Liver (tissue), 8 donors: ENCODE measurements at regions not wholly inside any gene's neighbourhood (a gene's known extent, or its start where the extent isn't known, plus 50 kb on each side); places are given as distances from the start of the nearest gene placed in this dataset.

Source experiments
- DNase-seq: peaks from one replicate; pipeline ENCODE4 v3.0.0-alpha.2; 2017; ENCODE audit warnings: low spot score
- H3K27ac ChIP-seq, 2 donors: one replicate each; pipeline ENCODE4 v1.7.0; 2013; ENCODE audit warnings: inconsistent platforms in 2 of 2, low read length in 2 of 2, control low read depth in 1 of 2, low read depth in 1 of 2, mild to moderate bottlenecking in 1 of 2
- H3K27me3 ChIP-seq, 4 donors: one replicate each; pipeline versions ENCODE4 v1.6.1 to v1.7.0; 2013; ENCODE audit warnings: low read length in 3 of 4, inconsistent platforms in 1 of 4, mild to moderate bottlenecking in 1 of 4, moderate library complexity in 1 of 4; ENCODE audit not compliant: control insufficient read depth in 4 of 4, insufficient read depth in 4 of 4
- H3K36me3 ChIP-seq, 4 donors: one replicate each; pipeline versions ENCODE4 v1.6.1 to v1.7.0; 2013; ENCODE audit warnings: low read length in 3 of 4, mild to moderate bottlenecking in 3 of 4, low read depth in 1 of 4, moderate library complexity in 1 of 4; ENCODE audit not compliant: control insufficient read depth in 4 of 4, insufficient read depth in 3 of 4
- H3K4me1 ChIP-seq, 4 donors: one replicate each; pipeline versions ENCODE4 v1.6.1 to v1.7.0; 2013; ENCODE audit warnings: low read length in 3 of 4, mild to moderate bottlenecking in 3 of 4, moderate library complexity in 1 of 4; ENCODE audit not compliant: control insufficient read depth in 4 of 4, insufficient read depth in 4 of 4
- H3K4me3 ChIP-seq, 3 donors: one replicate each; pipeline versions ENCODE4 v1.6.1 to v1.7.0; 2013; ENCODE audit warnings: low read length in 3 of 3, control low read depth in 1 of 3, low read depth in 1 of 3, mild to moderate bottlenecking in 1 of 3
- H3K9ac ChIP-seq, 2 donors: one replicate each; pipeline ENCODE4 v1.7.0; 2013; ENCODE audit warnings: low read length in 2 of 2, mild to moderate bottlenecking in 2 of 2, moderate library complexity in 2 of 2, control low read depth in 1 of 2, low read depth in 1 of 2
- H3K9me3 ChIP-seq, 4 donors: one replicate each; pipeline versions ENCODE4 v1.6.1 to v1.7.0; 2013; ENCODE audit warnings: low read length in 3 of 4; ENCODE audit not compliant: control insufficient read depth in 4 of 4
- ATF3 ChIP-seq: IDR thresholded peaks from 2 replicates; pipeline ENCODE4 v1.6.1; 2016; ENCODE audit warnings: antibody characterized with exemption
- CTCF ChIP-seq: fragments of 150-350 bp; IDR thresholded peaks from 2 replicates; pipeline ENCODE4 v1.5.1; 2017; ENCODE audit warnings: improper control_type of control experiment, low read depth, low read length; ENCODE audit not compliant: missing input control
- EGR1 ChIP-seq, 2 donors: IDR thresholded peaks; 2 replicates each; pipeline ENCODE4 v1.6.1; 2016 to 2018; ENCODE audit warnings: antibody characterized with exemption in 2 of 2, low read depth in 2 of 2
- FOXA1 ChIP-seq: IDR thresholded peaks from 2 replicates; pipeline ENCODE4 v1.6.1; 2016; ENCODE audit warnings: antibody characterized with exemption
- FOXA2 ChIP-seq: IDR thresholded peaks from 2 replicates; pipeline ENCODE4 v1.6.1; 2016; ENCODE audit warnings: antibody characterized with exemption
- GABPA ChIP-seq, 2 donors: IDR thresholded peaks in 1 of 2; conservative IDR thresholded peaks in 1 of 2; 2 replicates each; pipeline ENCODE4 v1.6.1; 2016; ENCODE audit warnings: antibody characterized with exemption in 2 of 2, mild to moderate bottlenecking in 1 of 2, moderate library complexity in 1 of 2
- HNF4A ChIP-seq, 2 donors: conservative IDR thresholded peaks; 2 replicates each; pipeline ENCODE4 v1.6.1; 2016; ENCODE audit warnings: antibody characterized with exemption in 2 of 2, mild to moderate bottlenecking in 2 of 2
- HNF4G ChIP-seq: IDR thresholded peaks from 2 replicates; pipeline ENCODE4 v1.6.1; 2016; ENCODE audit warnings: antibody characterized with exemption
- JUND ChIP-seq, 2 donors: IDR thresholded peaks; 2 replicates each; pipeline ENCODE4 v1.6.1; 2016; ENCODE audit warnings: antibody characterized with exemption in 2 of 2
- NR2F2 ChIP-seq: IDR thresholded peaks from 2 replicates; pipeline ENCODE4 v1.6.1; 2016; ENCODE audit warnings: antibody characterized with exemption
- REST ChIP-seq: IDR thresholded peaks from 2 replicates; pipeline ENCODE4 v1.6.1; 2016; ENCODE audit warnings: antibody characterized with exemption, mild to moderate bottlenecking
- RXRA ChIP-seq, 2 donors: IDR thresholded peaks; 2 replicates each; pipeline ENCODE4 v1.6.1; 2017 to 2018; ENCODE audit warnings: antibody characterized with exemption in 2 of 2, mild to moderate bottlenecking in 1 of 2
- SP1 ChIP-seq: IDR thresholded peaks from 2 replicates; pipeline ENCODE4 v1.6.1; 2018; ENCODE audit warnings: antibody characterized with exemption, mild to moderate bottlenecking
- TAF1 ChIP-seq: conservative IDR thresholded peaks from 2 replicates; pipeline ENCODE4 v1.6.1; 2016; ENCODE audit warnings: antibody characterized with exemption, mild to moderate bottlenecking
- YY1 ChIP-seq: IDR thresholded peaks from 2 replicates; pipeline ENCODE4 v1.6.1; 2016; ENCODE audit warnings: antibody characterized with exemption, mild to moderate bottlenecking
- ZBTB33 ChIP-seq: IDR thresholded peaks from 2 replicates; pipeline ENCODE4 v1.6.1; 2016; ENCODE audit warnings: antibody characterized with exemption
- WGBS: extraction: QIAGEN DNeasy Blood & Tissue Kit; methylation state at CpG from one replicate; pipeline ENCODE4 v1.1.7; 2013; 5-methylcytosine and 5-hydroxymethylcytosine counted together
- TF ChIP-seq, protein P1 (sequence below): IDR thresholded peaks from 2 replicates; pipeline ENCODE4 v1.6.1; 2016; ENCODE audit warnings: antibody characterized with exemption
- donor health status: healthy.
- donor health status: healthy.
- donor health status: healthy.
- donor health status: healthy.
- donor health status: healthy.

DNA sequence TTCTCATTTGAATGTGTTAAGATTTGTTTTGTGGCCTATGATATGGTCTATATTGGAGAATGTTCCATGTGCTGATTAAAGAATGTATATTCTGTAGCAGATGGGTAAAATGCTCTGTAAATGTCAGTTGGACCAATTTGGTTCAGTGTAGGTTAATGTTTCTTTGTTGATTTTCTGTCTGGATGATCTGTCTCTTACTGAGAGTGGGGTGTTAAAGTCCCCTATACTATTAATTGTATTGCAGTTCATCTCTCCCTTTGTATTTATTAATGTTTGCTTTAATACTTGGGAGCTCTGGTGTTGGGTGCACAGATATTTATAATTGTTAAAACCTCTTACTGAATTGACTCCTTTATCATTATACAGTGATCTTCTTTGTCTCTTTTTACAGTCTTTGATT, 584.5 kb downstream of the NUF2 start:
- TF ChIP-seq GABPA (IDR thresholded peaks at IDR 0.05 in 1 of 2, conservative IDR thresholded peaks at IDR 0.05 in 1 of 2) = no peak
- TF ChIP-seq FOXA1 = no peak
- TF ChIP-seq ZBTB33 = no peak
- no peak for TF ChIP-seq RXRA (IDR thresholded peaks at IDR 0.05)
- no peak for TF ChIP-seq NR2F2
- TF ChIP-seq YY1 = no peak
- no peak for TF ChIP-seq REST
- no peak for TF ChIP-seq JUND (IDR thresholded peaks at IDR 0.05)
- Histone ChIP-seq H3K4me3 (no peak overlapping the region), H3K9me3 (no peaks in the 10 kb centered on the region), H3K27me3 (no peaks in the 10 kb centered on the region), H3K27ac (no peak overlapping the region), H3K9ac (no peak overlapping the region), H3K36me3 (no peaks in the 10 kb centered on the region), H3K4me1 (no peaks in the 10 kb centered on the region)
- no peak for DNase-seq

DNA sequence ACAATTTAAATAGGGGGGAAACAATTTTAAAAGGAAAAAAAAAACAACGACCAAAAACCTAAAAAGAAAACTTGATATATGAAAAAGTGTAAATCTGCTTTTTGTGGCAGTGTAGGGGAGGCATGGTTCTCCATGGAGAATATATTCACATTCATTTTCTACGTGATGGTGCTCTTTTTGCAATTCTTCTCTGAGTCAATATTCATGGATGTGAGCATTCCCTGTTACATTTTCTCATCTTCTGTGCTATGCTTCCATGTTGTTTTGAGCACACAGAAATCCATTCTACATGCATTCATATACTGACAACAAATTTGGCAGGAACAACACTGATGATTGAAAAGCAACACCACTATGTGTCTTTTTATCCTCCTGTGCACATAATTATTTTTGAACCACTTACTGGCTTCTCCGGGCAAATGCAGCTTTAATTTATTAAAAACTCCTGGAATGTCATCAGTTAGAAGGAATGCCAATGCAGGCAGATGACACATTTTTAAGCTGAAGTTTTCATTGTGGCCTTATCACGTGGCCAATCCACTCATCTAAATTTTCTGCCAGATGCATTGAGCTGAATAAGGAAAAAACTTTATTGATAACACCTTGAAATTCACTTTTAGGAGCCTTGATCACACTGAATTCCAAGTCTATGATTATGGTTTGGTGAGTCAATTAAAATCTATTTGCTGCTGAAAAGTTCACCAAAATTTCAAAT, 590.6 kb downstream of the NUF2 start:
- WGBS = 68% methylated on average over 4 of the region's 4 CpGs
- Histone ChIP-seq H3K9ac (no peak overlapping the region), H3K4me1 (no peaks in the 10 kb centered on the region), H3K4me3 (no peak overlapping the region), H3K27ac (no peak overlapping the region), H3K36me3 (no peaks in the 10 kb centered on the region), H3K27me3 (no peaks in the 10 kb centered on the region), H3K9me3 (no peaks in the 10 kb centered on the region)
- no peak for DNase-seq
- TF ChIP-seq ATF3 (no peak), HNF4A (conservative IDR thresholded peaks at IDR 0.05) (no peak), NR2F2 (no peak), REST (no peak), SP1 (no peak), ZBTB33 (no peak), YY1 (no peak), TAF1 (no peak), HNF4G (no peak), FOXA2 (no peak), RXRA (IDR thresholded peaks at IDR 0.05) (no peak), GABPA (IDR thresholded peaks at IDR 0.05 in 1 of 2, conservative IDR thresholded peaks at IDR 0.05 in 1 of 2) (no peak), FOXA1 (no peak), JUND (IDR thresholded peaks at IDR 0.05) (no peak), EGR1 (IDR thresholded peaks at IDR 0.05; ENCODE audit: low read depth in 2 of 2) (no peak), CTCF (no peak)
- TF ChIP-seq, protein P1, sequence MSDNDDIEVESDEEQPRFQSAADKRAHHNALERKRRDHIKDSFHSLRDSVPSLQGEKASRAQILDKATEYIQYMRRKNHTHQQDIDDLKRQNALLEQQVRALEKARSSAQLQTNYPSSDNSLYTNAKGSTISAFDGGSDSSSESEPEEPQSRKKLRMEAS = no peak
